GM10248 (cell line): ENCODE measurements at regions not wholly inside any gene's neighbourhood (a gene's known extent, or its start where the extent isn't known, plus 50 kb on each side); places are given as distances from the start of the nearest gene placed in this dataset.

Source experiments
- CTCF ChIA-PET: fragments of 300-600 bp; sonication (Branson Sonifier 250); formaldehyde crosslinking; extraction: SDS; loops from one replicate; lab custom pipeline; 2021; ENCODE audit warnings: antibody characterized with exemption; lab: Yijun Ruan, JAX
- POLR2A ChIA-PET: fragments of 350-650 bp; sonication (Branson Sonifier 250); formaldehyde crosslinking; extraction: SDS; loops from one replicate; lab custom pipeline; 2020; ENCODE audit warnings: antibody characterized with exemption; lab: Yijun Ruan, JAX
- DNase-seq: peaks from one replicate; pipeline ENCODE4 v3.0.0; 2012; ENCODE audit errors: extremely low spot score
- CTCF ChIP-seq: IDR thresholded peaks from 2 replicates; pipeline ENCODE4 v1.5.1; 2012; ENCODE audit warnings: mild to moderate bottlenecking, low read depth; ENCODE audit errors: extremely low read depth, missing control alignments, control extremely low read depth

GRCh38 chr18:30451981-30452380, 590.6 kb downstream of the DSC3 start:
- no peak for DNase-seq
- TF ChIP-seq CTCF: no peak
- CTCF ChIA-PET: interaction anchor here (1.1 kb wide), 1 partner anchor 31 kb away, joined by 3 read pairs; no protein-coding TSS in a partner anchor
- POLR2A ChIA-PET: no interaction called here

GRCh38 chr18:30450927-30451326, 591.6 kb downstream of the DSC3 start:
- TF ChIP-seq CTCF: no peak
- ChIA-PET CTCF (interaction anchor here (1.5 to 1.8 kb wide), 2 partner anchors 10 to 17 kb away, joined by 4 to 5 read pairs; no protein-coding TSS in a partner anchor), POLR2A (no interaction called here)
- no peak for DNase-seq

- no peak for TF ChIP-seq CTCF
- ChIA-PET CTCF (interaction anchor here (1.5 kb wide), 2 partner anchors 9 to 14 kb away, joined by 3 to 6 read pairs; no protein-coding TSS in a partner anchor), POLR2A (no interaction called here)
- no peak for DNase-seq
Measured at GRCh38 chr18:30446605-30447004, 595.9 kb downstream of the DSC3 start.

- TF ChIP-seq CTCF: no peak
- ChIA-PET CTCF (interaction anchor here (1.1 kb wide), 1 partner anchor 10 kb away, joined by 4 read pairs; no protein-coding TSS in a partner anchor), POLR2A (no interaction called here)
- no peak for DNase-seq
Measured at GRCh38 chr18:30444544-30444943, 598.0 kb downstream of the DSC3 start.

- TF ChIP-seq CTCF: no peak
- no peak for DNase-seq
- ChIA-PET CTCF (no interaction called here), POLR2A (no interaction called here)
Measured at GRCh38 chr18:30440351-30440750, 602.2 kb downstream of the DSC3 start.

- TF ChIP-seq CTCF: no peak
- DNase-seq: no peak
- CTCF ChIA-PET: no interaction called here
- POLR2A ChIA-PET: no interaction called here
Measured at GRCh38 chr18:30439174-30439573, 603.4 kb downstream of the DSC3 start.
